ENCODE measurements at regions not wholly inside any gene's neighbourhood (a gene's known extent, or its start where the extent isn't known, plus 50 kb on each side); places are given as distances from the start of the nearest gene placed in this dataset.

DNA sequence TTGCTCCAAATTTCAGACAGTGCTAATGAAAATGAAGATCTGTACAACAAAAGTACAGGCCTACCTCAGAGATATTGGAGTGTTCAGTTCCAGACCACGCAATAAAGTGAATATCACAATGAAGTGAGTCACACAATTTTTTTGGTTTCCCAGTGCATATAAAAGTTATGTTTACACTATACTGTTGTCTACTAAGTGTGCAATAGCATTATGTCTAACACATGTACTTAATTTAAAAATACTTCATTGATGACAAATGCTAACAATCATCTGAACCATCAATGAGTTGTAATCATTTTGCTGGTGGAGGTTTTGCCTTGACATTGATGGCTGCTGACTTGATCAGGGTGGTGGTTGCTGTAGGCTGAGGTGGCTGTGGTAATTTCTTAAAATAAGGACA lies 60.6 kb upstream of the E2F8 start:
- TF ChIP-seq CTCF (IDR thresholded peaks at IDR 0.05) (no peak), POLR2A (IDR thresholded peaks at IDR 0.05) (no peak)

Measured in esophagus squamous epithelium (tissue), 4 donors.